B cell (primary cell): ENCODE measurements at regions not wholly inside any gene's neighbourhood (a gene's known extent, or its start where the extent isn't known, plus 50 kb on each side); places are given as distances from the start of the nearest gene placed in this dataset.

Experiments used
- EZH2 ChIP-seq: IDR thresholded peaks from 2 replicates; pipeline ENCODE4 v1.6.1; 2012; ENCODE audit warnings: borderline replicate concordance, low read depth, mild to moderate bottlenecking, moderate library complexity, low read length; ENCODE audit not compliant: insufficient read depth, poor library complexity, severe bottlenecking
- TF ChIP-seq, protein P1 (sequence below): fragments of 200-600 bp; IDR thresholded peaks from one replicate; pipeline ENCODE4 v1.8.0; 2022; ENCODE audit warnings: antibody characterized with exemption, mild to moderate bottlenecking

DNA sequence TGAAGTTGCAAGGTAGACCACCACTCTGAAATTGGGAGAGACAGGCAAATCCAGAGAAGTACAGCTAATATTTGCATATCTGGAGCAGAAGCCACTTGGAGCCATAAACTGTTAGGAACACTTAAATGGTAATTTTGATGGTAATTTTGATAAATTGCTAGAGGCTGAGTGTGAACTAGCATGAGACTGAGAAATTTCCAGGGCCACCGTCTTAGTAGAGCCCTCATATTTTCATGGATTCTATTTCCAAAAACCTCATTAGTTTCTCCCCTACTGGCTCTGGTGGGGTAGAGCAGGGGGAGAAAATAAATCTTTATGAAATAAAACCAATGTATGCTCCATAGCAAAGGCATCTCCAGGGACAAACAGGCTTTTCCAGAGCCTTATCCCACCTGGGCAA lies 429.4 kb upstream of the DIPK2B start:
- TF ChIP-seq, protein P1, sequence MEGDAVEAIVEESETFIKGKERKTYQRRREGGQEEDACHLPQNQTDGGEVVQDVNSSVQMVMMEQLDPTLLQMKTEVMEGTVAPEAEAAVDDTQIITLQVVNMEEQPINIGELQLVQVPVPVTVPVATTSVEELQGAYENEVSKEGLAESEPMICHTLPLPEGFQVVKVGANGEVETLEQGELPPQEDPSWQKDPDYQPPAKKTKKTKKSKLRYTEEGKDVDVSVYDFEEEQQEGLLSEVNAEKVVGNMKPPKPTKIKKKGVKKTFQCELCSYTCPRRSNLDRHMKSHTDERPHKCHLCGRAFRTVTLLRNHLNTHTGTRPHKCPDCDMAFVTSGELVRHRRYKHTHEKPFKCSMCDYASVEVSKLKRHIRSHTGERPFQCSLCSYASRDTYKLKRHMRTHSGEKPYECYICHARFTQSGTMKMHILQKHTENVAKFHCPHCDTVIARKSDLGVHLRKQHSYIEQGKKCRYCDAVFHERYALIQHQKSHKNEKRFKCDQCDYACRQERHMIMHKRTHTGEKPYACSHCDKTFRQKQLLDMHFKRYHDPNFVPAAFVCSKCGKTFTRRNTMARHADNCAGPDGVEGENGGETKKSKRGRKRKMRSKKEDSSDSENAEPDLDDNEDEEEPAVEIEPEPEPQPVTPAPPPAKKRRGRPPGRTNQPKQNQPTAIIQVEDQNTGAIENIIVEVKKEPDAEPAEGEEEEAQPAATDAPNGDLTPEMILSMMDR = no peak
- no peak for TF ChIP-seq EZH2
